LHCN-M2 (cell line): ENCODE measurements at regions not wholly inside any gene's neighbourhood (a gene's known extent, or its start where the extent isn't known, plus 50 kb on each side); places are given as distances from the start of the nearest gene placed in this dataset.
"Not testable (repeated sequence)": the region's sequence is repeated elsewhere in the genome, so short reads cannot be mapped to it uniquely, and the experiment has no call there.

Experiments used
- DNase-seq: peaks from one replicate; pipeline ENCODE4 v3.0.0-alpha.2; 2012; ENCODE audit warnings: low read depth

GRCh38 chr7:80018941-80019808, 115.5 kb upstream of the GNAI1 start:
- peak; percentile 49 for DNase-seq

DNA sequence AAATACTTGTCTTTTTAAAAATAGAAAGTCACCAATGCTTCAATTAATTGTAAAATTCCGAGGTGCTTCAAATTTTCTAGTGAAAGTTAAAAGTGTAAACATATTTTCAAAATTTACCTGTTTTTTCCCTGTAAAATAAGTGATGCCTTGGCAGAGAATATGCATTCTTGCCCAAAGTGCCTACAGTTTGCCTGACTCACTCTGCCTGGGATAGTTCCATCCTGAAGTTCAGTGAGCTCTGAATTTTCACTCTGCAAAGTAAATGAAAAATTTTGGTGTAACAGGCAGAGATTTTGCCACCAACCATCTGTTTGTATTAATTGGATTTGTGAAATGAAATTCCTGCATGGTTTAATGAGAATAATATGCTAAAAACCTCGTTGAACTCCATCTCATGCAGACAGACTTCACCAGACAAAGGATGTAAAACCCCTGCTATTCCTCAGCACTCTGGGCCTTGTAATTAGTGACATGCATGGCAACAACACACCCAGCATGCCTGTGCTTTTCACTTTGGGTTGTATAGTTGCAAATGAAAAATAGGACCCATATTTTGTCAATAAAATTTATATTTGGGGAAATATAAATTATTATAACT, 117.4 kb upstream of the GNAI1 start:
- no peak for DNase-seq

DNA sequence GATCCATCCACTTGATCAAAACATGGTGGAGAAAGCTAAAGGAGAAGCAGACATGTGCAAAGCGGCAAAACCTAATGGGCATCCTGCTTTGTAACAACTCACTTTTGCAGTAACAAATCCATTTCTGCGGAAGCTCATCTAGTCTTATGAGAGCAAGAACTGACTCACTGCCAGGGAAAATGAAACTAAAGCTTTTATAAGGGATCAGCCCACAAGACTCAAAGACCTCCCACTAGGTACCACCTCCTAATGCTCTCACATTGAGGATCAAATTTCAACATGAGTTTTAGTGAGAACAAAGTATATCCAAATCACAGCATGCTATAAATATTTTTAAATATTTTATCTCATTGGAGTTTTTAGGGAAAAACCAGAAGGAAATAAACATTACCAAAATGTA, 120.1 kb upstream of the GNAI1 start:
- DNase-seq = peak; percentile 66

GRCh38 chr7:80008039-80008438, 126.6 kb upstream of the GNAI1 start:
- DNase-seq = no peak

- no peak for DNase-seq
Measured at GRCh38 chr7:80002865-80003264, 131.8 kb upstream of the GNAI1 start.

- DNase-seq = no peak
Measured at GRCh38 chr7:79998363-79998762, 136.3 kb upstream of the GNAI1 start.

DNA sequence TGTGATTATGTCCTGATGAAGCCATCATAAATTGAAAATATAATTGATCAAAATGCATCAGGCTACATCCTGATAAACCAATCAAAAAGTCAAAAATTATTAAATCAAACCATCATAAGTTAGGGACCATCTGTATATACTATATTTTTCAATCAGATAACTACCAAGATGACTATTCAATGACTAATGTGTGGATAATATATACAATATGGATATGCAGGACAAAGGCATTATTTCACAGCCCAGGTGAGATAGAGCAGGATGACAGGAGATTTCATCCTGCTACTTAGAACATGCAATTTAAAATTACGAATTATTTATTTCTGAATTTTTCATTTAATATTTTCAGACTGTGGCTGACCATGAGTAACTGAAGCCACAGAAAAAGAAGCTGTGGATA, 137.3 kb upstream of the GNAI1 start:
- no peak for DNase-seq

DNA sequence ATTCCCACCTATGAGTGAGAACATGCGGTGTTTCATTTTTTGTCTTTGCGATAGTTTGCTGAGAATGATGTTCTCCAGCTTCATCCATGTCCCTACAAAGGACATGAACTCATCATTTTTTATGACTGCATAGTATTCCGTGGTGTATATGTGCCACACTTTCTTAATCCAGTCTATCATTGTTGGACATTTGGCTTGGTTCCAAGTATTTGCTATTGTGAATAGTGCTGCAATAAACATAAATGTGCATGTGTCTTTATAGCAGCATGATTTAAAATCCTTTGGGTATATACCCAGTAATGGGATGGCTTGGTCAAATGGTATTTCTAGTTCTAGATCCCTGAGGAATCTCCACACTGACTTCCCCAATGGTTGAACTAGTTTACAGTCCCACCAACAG, 138.9 kb upstream of the GNAI1 start:
- DNase-seq = not testable (repeated sequence)

DNA sequence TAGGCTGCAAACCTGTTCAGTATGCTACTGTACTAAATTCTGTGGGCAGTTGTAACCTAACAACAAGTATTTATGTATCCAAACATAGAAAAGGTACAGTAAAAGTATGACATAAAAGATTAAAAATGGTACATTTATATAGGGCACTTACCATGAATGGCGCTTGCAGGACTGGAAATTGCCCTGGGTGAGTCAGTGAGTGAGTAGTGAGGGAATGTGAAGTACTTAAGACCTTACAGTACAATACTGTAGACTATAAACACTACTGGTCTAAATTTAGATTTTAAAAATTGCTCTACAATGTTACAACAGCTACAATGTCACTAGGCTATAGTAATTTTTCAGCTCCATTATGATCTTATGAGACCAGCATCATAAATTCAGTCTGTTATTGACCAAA, 146.0 kb upstream of the GNAI1 start:
- DNase-seq = peak; percentile 72

- peak; percentile 32 for DNase-seq
Measured at GRCh38 chr7:79984210-79984609, 150.4 kb upstream of the GNAI1 start.

DNA sequence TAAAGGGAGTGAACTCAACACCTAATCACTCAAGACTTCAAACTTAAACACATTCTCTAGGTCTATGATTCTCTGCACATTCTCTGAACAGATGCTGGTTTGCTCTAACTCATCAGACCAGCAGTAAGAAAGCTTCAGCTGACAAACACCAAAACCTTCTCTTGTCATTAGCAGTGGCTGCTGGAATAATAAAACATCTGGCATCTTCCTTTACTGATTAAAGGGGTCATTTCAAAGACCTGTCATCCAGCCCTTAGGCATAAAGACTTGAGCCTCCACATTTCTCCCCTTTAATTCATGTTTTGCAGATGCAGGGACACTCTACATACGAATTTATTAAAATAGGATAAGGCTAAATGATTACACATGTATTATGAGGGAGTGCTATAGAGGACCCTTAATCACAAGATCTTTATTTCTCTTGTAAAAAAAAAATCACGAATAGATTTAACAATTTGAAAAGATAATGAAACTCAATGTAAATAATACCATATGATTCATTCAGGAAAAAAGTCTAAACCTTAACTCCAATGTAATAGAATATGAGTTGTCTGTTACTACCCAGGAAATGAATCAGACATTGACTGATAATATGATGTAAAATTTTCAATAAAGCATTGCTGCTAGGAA, 152.4 kb upstream of the GNAI1 start:
- peak; percentile 60 for DNase-seq

GRCh38 chr7:79980376-79980775, 154.3 kb upstream of the GNAI1 start:
- no peak for DNase-seq

- DNase-seq = no peak
Measured at GRCh38 chr7:79979437-79979836, 155.2 kb upstream of the GNAI1 start.

- no peak for DNase-seq
Measured at GRCh38 chr7:79977481-79977880, 157.2 kb upstream of the GNAI1 start.

GRCh38 chr7:79976711-79977020, 158.0 kb upstream of the GNAI1 start:
- DNase-seq = not testable (repeated sequence)

DNA sequence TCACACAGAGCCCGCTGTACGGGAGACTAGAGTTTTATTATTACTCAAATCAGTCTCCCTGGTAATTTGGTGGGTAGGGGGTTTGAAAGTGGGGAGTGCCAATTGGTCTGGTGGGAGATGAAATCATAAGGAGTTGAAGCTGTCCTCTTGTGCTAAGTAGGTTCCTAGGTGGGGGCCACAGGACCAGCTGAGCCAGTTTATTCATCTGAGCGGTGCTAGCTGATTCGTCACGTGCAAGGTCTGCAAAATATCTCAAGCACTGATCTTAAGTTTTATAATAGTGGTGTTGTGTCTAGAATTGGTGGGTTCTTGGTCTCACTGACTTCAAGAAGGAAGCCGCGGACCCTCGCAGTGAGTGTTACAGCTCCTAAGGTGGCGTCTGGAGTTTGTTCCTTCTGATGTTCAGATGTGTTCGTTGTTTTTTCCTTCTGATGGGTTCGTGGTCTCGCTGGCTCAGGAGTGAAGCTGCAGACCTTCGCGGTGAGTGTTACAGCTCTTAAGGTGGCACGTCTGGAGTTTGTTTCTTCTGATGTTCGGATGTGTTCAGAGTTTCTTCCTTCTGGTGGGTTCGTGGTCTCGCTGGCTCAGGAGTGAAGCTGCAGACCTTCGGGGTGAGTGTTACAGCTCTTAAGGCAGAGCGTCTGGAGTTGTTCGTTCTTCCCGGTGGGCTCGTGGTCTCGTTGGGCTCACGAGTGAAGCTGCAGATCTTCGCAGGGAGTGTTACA, 158.5 kb upstream of the GNAI1 start:
- DNase-seq = not testable (repeated sequence)

- DNase-seq = no peak
Measured at GRCh38 chr7:79973455-79973854, 161.2 kb upstream of the GNAI1 start.

- DNase-seq = no peak
Measured at GRCh38 chr7:79971058-79971457, 163.6 kb upstream of the GNAI1 start.

GRCh38 chr7:79968894-79969293, 165.7 kb upstream of the GNAI1 start:
- no peak for DNase-seq

- DNase-seq = no peak
Measured at GRCh38 chr7:79968077-79968648, 166.5 kb upstream of the GNAI1 start.

GRCh38 chr7:79965946-79966345, 168.7 kb upstream of the GNAI1 start:
- no peak for DNase-seq

- no peak for DNase-seq
Measured at GRCh38 chr7:79964463-79964862, 170.2 kb upstream of the GNAI1 start.
